Endothelial cell of umbilical vein (primary cell): ENCODE measurements at regions not wholly inside any gene's neighbourhood (a gene's known extent, or its start where the extent isn't known, plus 50 kb on each side); places are given as distances from the start of the nearest gene placed in this dataset.

Experiments used
- MAX ChIP-seq: IDR thresholded peaks from 2 replicates; pipeline ENCODE4 v1.6.1; 2011; ENCODE audit not compliant: insufficient read depth, insufficient read length
- MYC ChIP-seq: IDR thresholded peaks from one replicate; pipeline ENCODE4 v1.6.1; 2011; ENCODE audit warnings: mild to moderate bottlenecking, low read depth, low read length
- POLR2AphosphoS5 ChIP-seq: IDR thresholded peaks from 2 replicates; pipeline ENCODE4 v1.6.1; 2012; ENCODE audit warnings: low read depth, mild to moderate bottlenecking, control low read depth, low read length, moderate library complexity; ENCODE audit not compliant: insufficient read depth
- TF ChIP-seq, protein P1 (sequence below), 2 donors: IDR thresholded peaks; 1 replicate in 1 of 2; 2 replicates in 1 of 2; pipeline ENCODE4 v1.5.1; 2011; ENCODE audit warnings: low read length in 2 of 2, mild to moderate bottlenecking in 2 of 2, moderate library complexity in 2 of 2, control low read depth in 1 of 2, inconsistent platforms in 1 of 2, low read depth in 1 of 2; ENCODE audit not compliant: insufficient read depth in 1 of 2; ENCODE audit errors: extremely low read depth in 1 of 2

DNA sequence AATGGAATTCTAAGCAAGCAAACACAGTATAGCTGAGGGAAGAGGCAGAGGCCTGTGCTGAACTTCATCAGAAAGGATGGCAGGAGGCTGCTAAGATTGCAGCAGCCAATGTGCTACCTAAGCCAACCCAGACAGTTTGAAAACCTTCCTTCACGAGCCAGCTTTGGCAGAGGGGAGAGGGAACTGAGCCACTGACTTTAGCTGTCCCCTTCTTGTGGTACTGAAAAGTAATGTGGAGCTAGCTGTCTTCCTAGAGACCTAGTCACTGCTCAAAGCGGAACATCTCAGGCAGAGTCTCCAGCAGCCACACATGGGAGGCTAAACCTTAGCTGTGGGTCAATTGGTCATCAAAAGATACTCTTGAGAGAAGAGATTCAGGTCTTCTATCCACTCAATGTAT, 419.0 kb downstream of the FBXO15 start:
- no peak for TF ChIP-seq MYC
- TF ChIP-seq, protein P1, sequence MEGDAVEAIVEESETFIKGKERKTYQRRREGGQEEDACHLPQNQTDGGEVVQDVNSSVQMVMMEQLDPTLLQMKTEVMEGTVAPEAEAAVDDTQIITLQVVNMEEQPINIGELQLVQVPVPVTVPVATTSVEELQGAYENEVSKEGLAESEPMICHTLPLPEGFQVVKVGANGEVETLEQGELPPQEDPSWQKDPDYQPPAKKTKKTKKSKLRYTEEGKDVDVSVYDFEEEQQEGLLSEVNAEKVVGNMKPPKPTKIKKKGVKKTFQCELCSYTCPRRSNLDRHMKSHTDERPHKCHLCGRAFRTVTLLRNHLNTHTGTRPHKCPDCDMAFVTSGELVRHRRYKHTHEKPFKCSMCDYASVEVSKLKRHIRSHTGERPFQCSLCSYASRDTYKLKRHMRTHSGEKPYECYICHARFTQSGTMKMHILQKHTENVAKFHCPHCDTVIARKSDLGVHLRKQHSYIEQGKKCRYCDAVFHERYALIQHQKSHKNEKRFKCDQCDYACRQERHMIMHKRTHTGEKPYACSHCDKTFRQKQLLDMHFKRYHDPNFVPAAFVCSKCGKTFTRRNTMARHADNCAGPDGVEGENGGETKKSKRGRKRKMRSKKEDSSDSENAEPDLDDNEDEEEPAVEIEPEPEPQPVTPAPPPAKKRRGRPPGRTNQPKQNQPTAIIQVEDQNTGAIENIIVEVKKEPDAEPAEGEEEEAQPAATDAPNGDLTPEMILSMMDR (IDR thresholded peaks at IDR 0.05; ENCODE audit: extremely low read depth in 1 of 2, insufficient read depth in 1 of 2, low read depth in 1 of 2, low read length in 2 of 2) = no peak
- TF ChIP-seq POLR2AphosphoS5 = no peak
- TF ChIP-seq MAX = no peak
